NCI-H2171 treated with DMSO at 0.1 percent for 48 hours (cell line): ENCODE measurements at regions not wholly inside any gene's neighbourhood (a gene's known extent, or its start where the extent isn't known, plus 50 kb on each side); places are given as distances from the start of the nearest gene placed in this dataset.

ENCODE experiments used
- DNase-seq: peaks from one replicate; lab custom pipeline; 2025; lab: John Stamatoyannopoulos, UW

GRCh38 chr2:29974086-29974485 is 52.7 kb upstream of the ALK start:
- DNase-seq: no peak

GRCh38 chr2:29977284-29977683 is 55.9 kb upstream of the ALK start:
- DNase-seq: no peak

- DNase-seq: no peak
Measured at GRCh38 chr2:29981402-29981801, 60.0 kb upstream of the ALK start.

- no peak for DNase-seq
Measured at GRCh38 chr2:29983308-29983707, 61.9 kb upstream of the ALK start.

GRCh38 chr2:29987146-29987545 is 65.8 kb upstream of the ALK start:
- DNase-seq: no peak

GRCh38 chr2:29990129-29990528 is 68.7 kb upstream of the ALK start:
- DNase-seq: peak; percentile 1

- DNase-seq: no peak
Measured at GRCh38 chr2:29991086-29991485, 69.7 kb upstream of the ALK start.

GRCh38 chr2:29995241-29995640 is 73.9 kb upstream of the ALK start:
- DNase-seq: no peak

GRCh38 chr2:30003128-30003527 is 81.7 kb upstream of the ALK start:
- no peak for DNase-seq

- no peak for DNase-seq
Measured at GRCh38 chr2:30022444-30023071, 101.2 kb upstream of the ALK start.

- DNase-seq: no peak
Measured at GRCh38 chr2:30024281-30024680, 102.9 kb upstream of the ALK start.

- DNase-seq: peak; percentile 18
Measured at GRCh38 chr2:30026091-30027055, 105.0 kb upstream of the ALK start.

GRCh38 chr2:30029804-30030203 is 108.4 kb upstream of the ALK start:
- no peak for DNase-seq

GRCh38 chr2:30030361-30030760 is 109.0 kb upstream of the ALK start:
- no peak for DNase-seq

- no peak for DNase-seq
Measured at GRCh38 chr2:30031184-30031583, 109.8 kb upstream of the ALK start.

- no peak for DNase-seq
Measured at GRCh38 chr2:30034052-30034775, 112.6 kb upstream of the YPEL5 start.

- DNase-seq: no peak
Measured at GRCh38 chr2:30037016-30037415, 109.8 kb upstream of the YPEL5 start.

- DNase-seq: no peak
Measured at GRCh38 chr2:30038419-30038818, 108.4 kb upstream of the YPEL5 start.

- DNase-seq: no peak
Measured at GRCh38 chr2:30039101-30039500, 107.7 kb upstream of the YPEL5 start.

- DNase-seq: no peak
Measured at GRCh38 chr2:30040147-30040546, 106.7 kb upstream of the YPEL5 start.

- no peak for DNase-seq
Measured at GRCh38 chr2:30041884-30042283, 104.9 kb upstream of the YPEL5 start.

- DNase-seq: no peak
Measured at GRCh38 chr2:30046396-30046795, 100.4 kb upstream of the YPEL5 start.

GRCh38 chr2:30046979-30047378 is 99.8 kb upstream of the YPEL5 start:
- no peak for DNase-seq
